Limb (tissue), 2 donors: ENCODE measurements at regions not wholly inside any gene's neighbourhood (a gene's known extent, or its start where the extent isn't known, plus 50 kb on each side); places are given as distances from the start of the nearest gene placed in this dataset.
"Not testable (repeated sequence)": the region's sequence is repeated elsewhere in the genome, so short reads cannot be mapped to it uniquely, and the experiment has no call there.

Experiments
- DNase-seq, 2 donors: peaks; one replicate each; pipeline ENCODE4 v3.0.0-alpha.2; 2016; ENCODE audit errors: extremely low spot score in 2 of 2

DNA sequence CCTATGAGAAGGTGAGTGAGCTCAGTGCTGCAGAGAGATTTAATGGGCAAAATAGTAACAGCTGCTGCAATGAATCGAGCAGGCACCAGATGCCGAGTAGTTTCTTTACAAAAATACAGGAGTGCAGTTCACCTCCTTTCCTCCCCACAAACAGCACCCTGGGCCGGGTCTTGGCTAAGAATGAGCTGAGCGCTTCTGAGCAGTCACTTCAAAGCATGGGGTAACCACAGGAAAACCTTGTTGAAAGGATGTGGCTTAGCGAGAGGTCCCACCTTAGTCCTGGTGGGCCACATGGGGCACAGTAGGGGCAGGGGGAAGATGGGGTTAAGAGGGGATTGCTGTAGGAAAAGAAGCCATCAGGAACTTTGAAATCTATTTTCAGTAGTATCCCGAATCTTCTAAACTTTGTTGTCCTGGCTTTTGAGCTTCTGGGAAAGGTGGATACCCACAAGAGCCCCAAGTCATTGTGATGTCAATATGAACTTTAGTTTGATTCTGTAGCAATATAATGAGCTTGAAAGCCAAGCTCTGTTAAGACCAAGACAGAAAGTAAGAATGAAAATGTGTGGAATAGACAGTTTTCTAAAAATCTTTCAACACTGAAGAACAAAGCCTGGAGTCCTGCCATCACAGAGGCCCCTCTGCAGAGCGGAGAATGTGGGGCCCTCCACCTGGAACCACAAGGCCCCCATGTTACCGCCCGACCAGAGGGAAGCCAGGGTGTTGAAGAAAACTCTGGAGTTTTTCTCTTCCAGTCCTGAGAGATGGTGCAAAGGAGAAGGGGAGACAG, 101.0 kb upstream of the ZNF236 start:
- DNase-seq = no peak

DNA sequence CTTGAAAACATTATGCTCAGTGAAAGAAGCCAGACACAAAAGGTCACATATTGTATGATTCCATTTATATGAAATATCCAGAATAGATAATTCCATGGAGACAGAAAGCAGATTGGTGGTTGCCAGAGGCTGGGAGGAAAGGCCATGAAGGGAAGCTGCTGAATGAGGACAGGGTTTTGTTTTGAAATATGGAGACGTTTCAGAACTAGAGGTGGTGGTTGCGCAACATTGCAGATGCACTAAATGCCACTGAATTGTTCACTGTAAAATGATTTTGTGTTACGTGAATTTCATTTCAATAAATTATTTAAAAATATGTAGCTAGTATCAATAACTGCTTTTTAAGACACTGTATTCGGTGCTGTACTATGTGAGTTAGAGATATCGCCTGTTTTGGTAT, 101.7 kb upstream of the ZNF236 start:
- no peak for DNase-seq

DNA sequence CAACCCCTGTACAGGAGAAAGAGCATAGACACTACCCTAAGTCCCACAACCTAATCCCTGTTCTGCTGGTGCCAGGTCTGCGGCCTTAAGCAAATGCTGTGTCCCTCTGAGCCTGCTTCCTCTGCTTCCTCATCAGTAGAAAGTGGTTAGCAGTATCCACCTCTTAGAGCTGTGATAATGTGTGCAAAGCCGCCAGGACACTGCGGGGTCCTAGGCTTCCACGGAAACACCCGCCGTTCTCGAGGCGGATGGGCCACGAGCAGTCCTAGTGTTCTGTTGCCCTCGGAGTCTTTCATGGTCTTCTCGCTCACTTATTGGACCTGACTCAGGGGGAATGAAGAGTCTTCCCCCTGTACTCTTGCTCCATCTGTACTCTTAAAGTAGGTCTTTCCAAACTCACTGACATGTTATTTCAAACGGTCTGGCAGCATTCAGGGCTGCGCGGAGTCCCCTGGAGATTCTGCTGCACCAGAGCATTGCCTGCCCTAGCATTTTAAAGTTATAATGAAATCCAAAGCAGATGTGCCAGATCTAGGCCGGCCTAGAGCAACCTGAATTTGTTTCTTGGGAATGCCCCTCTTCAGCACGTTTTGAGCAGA, 107.2 kb upstream of the ZNF236 start:
- DNase-seq = no peak

DNA sequence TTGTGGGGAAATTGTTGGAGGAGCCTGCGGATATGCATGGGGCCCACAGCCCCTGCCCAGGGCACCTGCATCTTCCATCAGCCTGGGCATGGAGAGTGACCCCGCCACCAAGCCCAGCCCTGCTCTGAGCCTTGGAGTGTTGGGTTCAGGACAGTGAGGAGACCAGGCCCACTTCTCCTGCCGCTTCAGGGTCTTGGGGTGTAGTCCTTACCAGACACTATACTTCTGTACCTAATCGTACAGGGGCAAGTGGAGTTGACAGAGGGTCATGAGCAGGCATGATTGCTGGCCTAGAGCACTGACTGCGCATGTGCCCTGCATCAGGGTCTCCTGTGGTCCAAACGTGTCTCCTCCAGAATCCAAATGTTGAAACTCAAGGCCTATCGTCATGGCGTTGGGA, 108.9 kb upstream of the ZNF236 start:
- DNase-seq = no peak

DNA sequence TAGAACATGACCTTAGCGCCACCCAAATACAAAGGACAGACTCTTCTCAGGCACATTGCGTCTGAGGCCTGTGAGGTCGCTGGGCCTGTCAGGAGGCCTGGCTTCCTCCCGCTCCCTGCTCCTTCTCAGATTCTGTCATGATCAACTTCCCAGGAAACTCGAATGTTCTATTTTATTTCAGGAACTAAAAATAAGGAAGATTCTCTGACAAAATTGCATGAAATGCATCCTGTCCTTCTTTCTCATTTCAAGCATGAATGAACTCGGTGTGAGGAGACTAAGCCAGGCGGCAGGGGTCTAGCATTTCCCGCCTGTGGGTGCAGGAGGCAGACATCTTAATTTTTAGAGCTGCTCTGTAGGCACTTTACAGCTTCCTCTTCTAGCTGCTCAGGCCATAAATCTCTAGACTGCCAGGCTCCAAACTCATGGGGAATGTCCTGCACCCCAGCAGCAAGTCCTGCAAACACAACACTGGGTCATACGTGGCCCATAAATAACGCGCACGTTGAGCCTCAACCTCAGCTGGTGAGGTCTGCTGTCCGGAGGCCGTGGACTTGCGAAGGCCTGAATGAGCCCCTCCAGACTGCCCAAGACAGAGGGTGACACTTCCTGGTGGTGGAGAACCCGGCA, 109.7 kb upstream of the ZNF236 start:
- DNase-seq = no peak

DNA sequence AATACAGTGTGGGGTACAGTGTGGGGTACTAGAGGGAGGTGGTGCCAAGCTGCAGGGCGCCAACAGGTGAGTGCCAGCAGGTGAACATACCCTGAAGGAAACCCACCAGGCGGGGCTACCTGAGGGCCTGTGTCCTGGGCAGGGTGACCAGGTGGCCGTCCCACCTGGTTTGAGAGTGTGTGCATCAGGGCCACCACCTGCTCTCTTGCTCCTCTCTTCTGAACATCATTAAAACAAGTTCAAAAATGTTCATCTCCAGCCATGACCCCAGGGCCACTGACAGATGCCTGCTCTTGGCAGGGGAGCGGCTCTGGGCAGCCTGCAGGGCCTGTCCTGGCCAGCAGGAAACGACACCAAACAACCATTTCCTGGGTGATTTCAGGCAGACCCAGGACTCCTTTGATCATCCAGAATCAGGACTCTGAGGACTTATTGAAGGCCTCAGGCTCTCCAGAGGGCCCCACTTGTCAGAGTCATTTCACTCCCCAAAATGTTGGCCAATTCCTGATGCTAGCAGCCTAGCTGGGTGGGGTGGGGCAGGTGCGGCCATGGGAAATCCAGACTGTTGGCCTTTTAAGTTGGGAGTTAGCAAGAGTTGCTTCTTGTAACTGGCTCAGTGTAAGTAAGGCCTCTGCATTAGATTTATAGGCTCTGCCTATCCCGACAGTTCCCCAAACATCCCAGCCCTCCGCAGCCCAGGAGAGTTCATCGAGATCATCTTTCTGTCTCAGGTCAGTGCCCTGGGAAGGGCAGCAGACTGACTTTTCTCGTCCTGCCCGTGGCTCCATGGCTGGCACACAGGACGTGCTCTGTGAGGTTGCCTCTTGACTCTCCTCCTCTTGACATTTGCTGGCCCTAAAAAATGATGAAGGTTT, 111.5 kb upstream of the ZNF236 start:
- no peak for DNase-seq

DNA sequence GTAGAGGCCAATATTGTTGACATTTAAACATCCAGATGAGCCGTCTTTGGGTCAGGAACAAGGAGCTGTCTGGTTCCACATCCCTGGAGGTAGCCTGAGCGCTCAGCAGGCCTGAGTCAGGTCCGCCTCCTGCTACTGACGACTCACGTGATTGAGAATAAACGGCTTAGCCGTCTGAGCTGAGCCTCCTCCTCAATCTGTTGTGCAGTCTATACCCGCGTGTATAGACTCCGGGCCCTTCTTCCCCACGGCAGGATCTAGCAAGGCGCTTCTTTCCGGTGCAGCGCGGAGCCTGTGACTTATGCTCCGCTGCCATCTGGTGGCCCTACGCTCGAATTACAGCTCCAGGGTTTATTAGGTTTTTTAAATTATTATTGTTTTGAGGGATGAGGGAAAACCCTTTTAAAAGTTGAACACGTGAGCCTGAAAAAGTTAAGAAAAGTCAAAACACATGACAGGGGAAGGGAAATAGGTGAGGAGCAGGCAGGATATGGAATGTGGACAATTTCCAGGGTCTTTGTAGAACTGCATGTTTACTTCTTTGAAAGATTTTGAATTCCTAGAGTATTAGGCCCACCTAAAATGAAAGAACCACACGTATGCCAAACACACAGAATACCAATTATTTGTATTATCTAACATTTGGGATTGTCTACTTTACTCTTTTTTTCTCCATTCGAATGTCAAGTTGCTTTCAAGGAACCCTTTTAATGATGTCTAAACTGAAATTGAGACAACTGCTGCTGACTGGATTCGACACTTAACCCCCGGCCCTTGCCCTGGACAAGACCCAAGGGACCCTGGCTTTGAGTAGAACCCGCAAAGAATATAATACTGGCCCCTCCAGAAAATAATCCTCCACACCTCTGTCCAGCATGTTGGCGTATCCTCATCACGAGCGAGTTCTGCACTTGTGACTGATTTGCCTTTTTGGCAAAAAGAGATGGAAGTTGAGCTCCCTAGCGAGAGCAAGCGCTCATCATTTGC, 112.4 kb upstream of the ZNF236 start:
- DNase-seq = peak; percentile 79 to 80

DNA sequence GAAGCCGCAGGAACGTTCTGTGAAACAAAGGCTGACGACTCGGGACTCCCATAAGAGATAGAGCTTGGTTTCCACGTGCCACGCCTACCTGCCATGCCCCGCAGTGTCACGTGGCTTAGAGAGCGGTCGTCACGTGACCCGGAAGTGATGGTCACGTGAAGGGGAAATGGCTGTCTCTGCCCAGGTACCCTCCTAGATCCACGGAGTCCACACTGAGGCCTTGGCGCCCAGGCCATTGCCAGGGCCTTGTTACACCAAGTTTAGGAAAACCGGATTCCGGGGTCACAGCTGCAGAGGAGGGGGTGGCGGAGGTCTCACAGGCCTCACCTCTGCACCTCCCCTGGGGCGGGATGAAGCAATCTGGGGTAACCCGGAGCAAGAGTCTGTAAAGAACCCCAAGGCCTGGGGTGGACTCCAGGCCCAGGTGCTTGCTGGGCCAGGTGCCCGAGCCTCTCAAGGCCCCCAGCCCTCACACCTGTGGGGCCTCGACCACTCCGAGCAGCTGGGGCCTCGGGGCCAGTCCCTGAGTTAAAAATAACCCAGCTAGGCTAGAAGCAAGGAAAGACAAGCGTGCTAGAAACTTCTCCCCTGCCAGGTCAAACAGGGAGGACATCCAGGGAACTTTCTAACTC, 113.5 kb upstream of the ZNF236 start:
- no peak for DNase-seq

DNA sequence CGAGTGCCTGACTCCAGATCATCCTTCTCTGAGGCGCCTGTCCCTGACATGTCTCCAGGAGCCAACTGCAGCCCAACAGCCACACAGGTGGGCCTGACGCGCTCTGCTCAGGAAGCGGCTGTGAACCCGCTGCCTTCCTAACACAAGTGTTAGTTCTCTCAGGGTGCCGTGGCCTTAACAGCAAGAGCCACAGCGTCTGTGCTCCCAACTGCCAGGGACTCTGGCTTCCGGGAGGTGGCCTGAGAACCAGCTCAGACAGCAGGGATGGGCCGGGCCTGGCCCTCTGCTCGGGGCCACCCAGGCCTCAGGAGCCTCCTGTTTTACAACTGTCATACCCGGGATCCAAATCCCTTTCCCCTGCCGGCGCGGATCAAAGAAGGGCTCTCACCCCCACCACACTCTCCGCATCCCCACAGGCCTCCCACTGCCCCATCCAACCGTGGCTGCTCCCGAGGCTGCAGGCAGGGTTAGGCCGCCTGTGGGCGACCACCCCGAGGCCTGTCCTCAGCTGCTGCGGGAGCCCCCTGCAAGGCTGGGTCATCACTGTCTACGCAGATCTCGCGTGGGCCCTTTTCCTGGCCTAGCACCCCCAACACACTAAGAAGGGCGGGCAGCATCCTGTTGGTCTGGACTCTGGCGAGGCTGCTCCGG, 114.2 kb upstream of the ZNF236 start:
- DNase-seq = no peak

DNA sequence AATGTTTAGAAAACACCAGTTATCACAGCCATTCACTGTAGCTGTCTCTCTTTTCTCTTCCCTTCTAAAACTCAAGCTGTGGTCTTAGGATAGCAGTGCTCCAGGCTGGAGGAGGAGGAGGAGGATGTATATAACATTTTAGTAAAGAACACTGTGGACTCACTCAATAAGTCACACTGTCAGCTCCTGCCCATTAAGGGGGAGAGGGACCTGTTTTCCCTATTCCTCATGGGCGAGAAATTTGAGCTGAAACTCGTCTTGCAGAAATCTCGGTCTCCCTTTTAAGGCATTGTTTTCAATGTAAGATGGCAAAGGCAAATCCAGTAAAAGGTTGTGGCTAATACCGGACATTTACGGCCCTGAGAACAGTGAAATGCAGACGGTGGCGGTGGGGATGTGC, 114.8 kb upstream of the ZNF236 start:
- DNase-seq = no peak

DNA sequence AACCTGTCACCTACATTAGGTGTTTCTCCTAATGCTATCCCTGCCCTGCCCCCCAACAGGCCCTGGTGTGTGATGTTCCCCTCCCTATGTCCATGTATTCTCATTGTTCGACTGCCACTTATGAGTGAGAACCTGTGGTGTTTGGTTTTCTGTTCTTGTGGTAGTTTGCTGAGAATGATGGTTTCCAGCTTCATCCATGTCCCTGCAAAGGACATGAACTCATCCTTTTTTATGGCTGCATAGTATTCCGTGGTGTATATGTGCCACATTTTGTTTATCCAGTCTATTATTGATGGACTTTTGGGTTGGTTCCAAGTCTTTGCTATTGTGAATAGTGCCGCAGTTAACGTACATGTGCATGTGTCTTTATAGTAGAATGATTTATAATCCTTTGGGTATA, 117.8 kb upstream of the ZNF236 start:
- DNase-seq = not testable (repeated sequence)

DNA sequence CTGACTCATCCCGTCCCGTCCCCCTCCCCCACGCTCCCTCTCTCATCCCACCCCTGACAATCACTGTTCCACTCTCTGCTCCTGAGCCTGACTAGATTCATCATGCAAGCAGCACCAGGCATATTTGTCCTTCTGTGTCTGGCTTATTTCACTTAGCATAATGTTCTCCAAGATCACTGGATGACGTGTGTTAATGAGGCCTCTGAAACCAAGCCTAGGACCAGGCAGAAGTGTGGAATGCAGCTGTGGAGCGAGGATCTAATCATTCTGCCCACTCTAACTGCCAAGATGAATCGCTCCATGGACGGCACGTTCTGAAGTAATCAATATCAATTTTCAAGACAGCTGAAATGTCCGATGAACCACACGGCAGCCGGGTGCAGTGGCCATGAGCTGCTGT, 122.4 kb upstream of the ZNF236 start:
- DNase-seq = no peak

DNA sequence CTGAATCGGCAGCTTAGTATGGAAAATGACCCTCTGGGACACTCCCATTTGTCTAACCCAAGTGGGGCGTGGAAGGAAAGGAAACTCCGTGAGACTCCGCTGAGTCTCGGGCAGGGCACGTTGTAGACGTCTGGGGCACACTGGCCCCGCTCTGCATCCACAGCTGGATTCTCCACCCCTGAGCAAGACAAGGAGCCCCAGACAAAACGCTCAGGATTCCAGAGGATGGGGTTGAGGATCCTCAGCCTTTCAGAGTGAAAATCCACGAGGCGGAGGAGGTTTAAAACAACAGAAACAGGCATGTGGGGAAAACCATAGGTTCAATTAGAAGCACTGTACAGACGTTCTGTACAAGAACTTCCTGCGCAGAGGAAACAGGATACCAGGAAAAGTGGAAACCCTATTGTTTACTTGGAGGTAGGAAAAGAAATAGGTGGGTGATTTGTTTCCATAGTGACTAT, 124.9 kb upstream of the ZNF236 start:
- peak; percentile 57 to 64 for DNase-seq

DNA sequence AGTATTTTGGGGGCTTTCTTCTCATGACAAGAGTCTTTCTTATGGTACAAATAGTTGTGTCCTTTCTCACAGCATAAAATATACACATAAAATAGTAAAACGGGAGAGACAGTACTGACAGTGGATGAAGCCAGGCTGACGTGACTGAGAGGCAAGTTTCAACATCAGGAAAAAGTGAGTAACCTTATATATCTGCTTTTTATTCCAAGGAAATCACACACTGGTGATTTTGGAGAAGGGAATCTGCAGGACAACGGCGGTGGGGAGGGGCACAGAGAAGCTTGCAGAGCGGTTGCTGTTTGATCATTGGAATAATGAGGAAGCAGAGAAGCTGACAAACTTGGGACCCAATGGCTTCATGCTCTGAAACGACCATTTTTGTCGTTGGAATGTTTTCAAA, 130.6 kb upstream of the ZNF236 start:
- DNase-seq = no peak

DNA sequence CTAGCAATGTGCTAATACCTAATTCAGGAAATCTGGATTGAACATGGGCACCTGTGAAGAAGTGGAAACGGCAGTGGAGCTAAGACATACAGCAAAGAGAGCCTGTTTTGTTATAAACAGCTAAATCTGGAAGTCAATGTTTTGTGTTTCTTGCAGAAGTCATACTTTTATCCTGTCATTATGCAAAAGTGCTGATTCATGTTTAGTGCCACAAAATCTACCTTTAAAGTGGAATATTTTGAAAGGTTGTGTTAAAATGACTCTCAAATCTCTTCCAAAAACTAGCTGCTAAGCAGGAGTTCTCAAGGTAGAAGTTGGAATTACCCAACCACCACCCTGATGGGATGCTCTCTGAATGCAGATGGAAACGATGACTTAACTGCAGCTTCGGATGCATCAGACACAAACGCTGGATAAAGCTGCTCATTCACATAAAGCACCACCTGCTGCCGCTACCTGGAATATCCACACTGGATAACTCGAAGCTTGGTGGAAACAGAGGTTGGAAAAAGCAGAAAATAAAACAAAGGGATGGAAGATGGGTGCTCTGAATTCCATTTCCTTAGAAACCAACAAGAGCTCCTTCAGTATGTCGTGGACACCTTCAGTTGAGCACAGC, 132.6 kb upstream of the ZNF236 start:
- no peak for DNase-seq

DNA sequence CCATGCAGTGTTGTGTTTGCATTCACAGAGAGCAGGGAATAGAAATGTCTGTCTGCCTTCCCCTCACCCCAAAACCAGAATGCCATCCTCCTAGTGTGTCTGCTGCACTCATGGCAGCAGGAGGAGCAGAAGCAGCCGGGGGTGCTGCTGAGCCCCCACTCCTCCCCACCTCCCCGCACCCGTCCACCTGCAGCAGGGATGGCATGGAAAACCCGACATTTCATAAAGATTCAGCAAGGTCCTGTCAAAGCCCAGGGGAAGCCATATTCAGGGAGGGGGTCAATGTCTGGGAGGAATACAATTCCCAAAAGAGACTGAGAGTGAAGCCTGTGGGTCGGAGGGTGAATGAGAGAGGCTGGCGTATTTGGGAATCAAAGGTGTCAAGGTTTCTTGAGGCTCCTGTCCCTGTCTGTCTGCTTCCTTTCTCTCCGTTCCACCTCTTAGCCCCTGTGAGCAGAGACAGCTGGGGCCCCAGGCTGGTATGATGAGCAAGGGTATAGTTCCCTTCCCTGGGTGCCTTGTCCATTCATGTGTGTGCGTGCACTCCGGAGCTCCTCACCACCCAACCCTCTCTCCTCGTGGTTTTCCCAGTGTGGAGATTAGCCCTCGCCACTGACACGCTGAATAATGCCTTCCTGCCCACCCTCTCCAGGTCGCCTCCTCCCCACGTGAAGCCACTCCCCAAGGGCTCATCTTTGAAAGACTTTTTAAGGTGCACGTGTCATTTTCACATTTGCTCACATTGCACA, 133.5 kb upstream of the ZNF236 start:
- DNase-seq = no peak

DNA sequence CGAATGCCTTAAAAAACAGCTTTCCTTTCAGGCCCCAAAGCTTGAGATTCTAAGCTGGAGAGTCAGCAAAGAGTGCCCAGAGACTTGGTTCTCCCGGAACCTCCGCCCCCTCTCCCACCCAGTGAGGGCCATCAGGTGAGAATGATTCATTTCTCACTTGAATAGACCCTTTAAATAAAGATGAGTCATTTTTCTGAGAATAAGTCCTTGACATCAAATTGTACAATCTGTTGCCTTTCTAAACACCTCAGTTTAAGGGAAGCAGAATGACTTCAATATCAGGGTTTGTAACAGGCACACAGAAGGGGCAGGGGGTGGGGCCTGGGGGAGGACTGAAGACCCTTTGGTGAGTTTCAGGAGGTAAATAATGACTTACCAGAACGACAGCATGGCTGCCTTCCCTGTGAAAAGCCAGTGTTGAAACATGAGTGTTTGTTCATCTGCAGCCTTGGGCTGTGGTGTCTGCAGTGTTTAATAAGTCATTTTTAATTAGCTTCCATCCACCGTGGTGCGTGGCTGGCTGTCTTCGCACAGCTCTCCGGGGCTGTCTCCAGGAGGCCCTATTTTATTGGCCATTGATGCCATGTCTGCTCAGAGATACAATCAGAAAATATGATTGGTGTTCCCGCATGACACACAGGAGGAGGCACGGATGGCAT, 134.9 kb upstream of the ZNF236 start:
- no peak for DNase-seq

DNA sequence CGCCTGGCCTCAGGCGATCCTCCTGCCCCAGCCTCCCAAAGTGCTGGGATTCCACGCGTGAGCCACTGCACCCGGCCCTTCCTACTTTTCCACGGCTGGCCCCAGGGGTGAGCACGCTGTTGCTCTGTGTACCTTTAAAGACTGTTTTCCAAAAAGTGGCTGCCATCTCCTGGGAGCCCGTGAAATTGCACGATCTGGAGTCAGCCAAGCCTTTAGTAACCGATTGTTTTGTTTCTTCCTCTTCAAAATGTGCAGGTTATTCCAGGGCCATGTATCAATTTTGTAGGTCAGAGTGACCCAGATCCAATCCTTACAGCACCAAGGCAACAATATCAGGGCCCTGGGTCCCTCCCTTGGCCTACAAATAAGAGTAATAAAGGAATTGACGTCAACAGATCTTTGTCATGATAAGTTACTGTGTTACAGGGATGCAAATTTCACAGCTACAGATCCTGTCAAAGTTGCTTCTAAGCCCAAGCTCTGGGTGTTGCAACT, 135.6 kb upstream of the ZNF236 start:
- peak; percentile 54 to 77 for DNase-seq
